ENCODE measurements at regions not wholly inside any gene's neighbourhood (a gene's known extent, or its start where the extent isn't known, plus 50 kb on each side); places are given as distances from the start of the nearest gene placed in this dataset.

DNA sequence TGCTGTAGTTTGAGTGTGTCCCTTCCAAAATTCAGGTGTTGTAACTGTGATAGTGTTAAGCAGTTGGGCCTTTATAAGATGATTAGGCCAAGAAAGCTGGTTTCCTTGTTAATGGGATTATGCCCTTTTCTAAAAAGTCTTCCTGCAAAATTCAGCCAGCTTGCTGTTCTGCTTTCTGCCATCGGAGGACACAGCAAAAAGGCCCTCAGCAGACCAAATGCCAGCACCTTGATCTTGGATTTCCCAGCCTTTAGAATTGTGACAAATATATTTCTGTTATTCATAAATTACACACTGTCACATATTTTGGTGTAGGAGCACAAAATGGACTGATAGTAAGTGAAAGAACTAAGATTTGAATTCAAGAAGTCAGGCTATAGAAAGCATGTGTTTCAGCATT lies 203.2 kb downstream of the IZUMO3 start:
- CTCF ChIA-PET = no interaction called here
- Mint-ChIP-seq H3K9me3 (peaks cover 8% of the 10 kb centered on the region), H3K36me3 (ENCODE audit: low read depth) (no peaks in the 10 kb centered on the region), H3K4me1 (ENCODE audit: low read depth) (no peaks in the 10 kb centered on the region), H3K27me3 (no peaks in the 10 kb centered on the region), H3K4me3 (no peak overlapping the region), H3K27ac (no peak overlapping the region)
- ATAC-seq = no peak
- intact Hi-C loops (cut with micrococcal nuclease) = no loop called here
- POLR2A ChIA-PET = no interaction called here
- DNase-seq = no peak
- TF ChIP-seq, protein P1, sequence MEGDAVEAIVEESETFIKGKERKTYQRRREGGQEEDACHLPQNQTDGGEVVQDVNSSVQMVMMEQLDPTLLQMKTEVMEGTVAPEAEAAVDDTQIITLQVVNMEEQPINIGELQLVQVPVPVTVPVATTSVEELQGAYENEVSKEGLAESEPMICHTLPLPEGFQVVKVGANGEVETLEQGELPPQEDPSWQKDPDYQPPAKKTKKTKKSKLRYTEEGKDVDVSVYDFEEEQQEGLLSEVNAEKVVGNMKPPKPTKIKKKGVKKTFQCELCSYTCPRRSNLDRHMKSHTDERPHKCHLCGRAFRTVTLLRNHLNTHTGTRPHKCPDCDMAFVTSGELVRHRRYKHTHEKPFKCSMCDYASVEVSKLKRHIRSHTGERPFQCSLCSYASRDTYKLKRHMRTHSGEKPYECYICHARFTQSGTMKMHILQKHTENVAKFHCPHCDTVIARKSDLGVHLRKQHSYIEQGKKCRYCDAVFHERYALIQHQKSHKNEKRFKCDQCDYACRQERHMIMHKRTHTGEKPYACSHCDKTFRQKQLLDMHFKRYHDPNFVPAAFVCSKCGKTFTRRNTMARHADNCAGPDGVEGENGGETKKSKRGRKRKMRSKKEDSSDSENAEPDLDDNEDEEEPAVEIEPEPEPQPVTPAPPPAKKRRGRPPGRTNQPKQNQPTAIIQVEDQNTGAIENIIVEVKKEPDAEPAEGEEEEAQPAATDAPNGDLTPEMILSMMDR (IDR thresholded peaks at IDR 0.05) = no peak

DNA sequence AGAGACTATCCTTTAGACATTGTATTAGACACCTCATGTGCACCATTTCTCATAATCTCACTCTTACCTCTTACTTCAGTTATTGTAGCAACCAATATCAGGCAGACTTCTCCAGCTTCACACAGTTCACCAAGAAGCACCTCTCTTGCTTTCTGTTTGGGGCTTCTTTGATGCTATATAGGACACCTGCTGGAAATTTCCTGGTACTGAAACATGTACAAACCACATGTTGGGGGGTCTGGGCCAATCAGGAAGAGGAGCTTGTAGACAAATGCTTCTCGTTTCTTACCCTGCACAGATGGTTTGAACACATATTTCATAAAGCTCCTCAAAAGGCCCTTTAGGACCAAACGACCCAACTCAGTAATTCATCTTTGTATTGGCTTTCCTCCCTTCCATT lies 212.1 kb downstream of the IZUMO3 start:
- Mint-ChIP-seq H3K4me3 (no peak overlapping the region), H3K4me1 (ENCODE audit: low read depth) (no peaks in the 10 kb centered on the region), H3K27me3 (no peaks in the 10 kb centered on the region), H3K9me3 (peaks cover 5% of the 10 kb centered on the region), H3K27ac (no peak overlapping the region), H3K36me3 (ENCODE audit: low read depth) (no peaks in the 10 kb centered on the region)
- intact Hi-C loops (cut with micrococcal nuclease) = no loop called here
- TF ChIP-seq, protein P1 (IDR thresholded peaks at IDR 0.05) = no peak
- CTCF ChIA-PET = no interaction called here
- ATAC-seq = no peak
- no peak for DNase-seq
- POLR2A ChIA-PET = no interaction called here

DNA sequence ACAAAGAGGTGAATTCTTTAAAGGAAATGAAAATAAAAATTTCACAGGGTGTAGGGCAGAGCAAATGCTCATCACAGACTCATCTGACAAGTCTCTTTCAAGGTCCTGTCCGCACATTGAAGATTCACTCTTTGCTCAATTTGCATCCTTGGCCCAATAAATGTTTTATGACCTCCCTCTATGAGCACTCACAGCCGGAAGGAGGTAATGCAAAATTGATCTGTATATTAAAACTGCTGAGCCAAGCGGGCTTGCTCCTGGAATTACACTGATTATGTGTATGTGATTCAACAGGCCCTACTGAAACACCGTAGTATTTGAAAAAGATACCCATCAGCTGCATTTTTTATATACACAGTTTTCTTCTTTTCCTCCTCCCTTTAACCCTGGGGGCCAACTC lies 246.8 kb downstream of the IZUMO3 start:
- TF ChIP-seq, protein P1 (IDR thresholded peaks at IDR 0.05) = no peak
- H3K4me1 Mint-ChIP-seq (ENCODE audit: low read depth) = no peaks in the 10 kb centered on the region
- intact Hi-C loops (cut with micrococcal nuclease) = no loop called here
- ChIA-PET POLR2A (no interaction called here), CTCF (no interaction called here)
- ATAC-seq (no peak), DNase-seq (no peak)
- no peaks in the 10 kb centered on the region for H3K36me3 Mint-ChIP-seq (ENCODE audit: low read depth)
- H3K9me3 Mint-ChIP-seq = peaks cover 20% of the 10 kb centered on the region
- no peak overlapping the region for H3K27ac Mint-ChIP-seq
- no peaks in the 10 kb centered on the region for H3K27me3 Mint-ChIP-seq
- no peak overlapping the region for H3K4me3 Mint-ChIP-seq

DNA sequence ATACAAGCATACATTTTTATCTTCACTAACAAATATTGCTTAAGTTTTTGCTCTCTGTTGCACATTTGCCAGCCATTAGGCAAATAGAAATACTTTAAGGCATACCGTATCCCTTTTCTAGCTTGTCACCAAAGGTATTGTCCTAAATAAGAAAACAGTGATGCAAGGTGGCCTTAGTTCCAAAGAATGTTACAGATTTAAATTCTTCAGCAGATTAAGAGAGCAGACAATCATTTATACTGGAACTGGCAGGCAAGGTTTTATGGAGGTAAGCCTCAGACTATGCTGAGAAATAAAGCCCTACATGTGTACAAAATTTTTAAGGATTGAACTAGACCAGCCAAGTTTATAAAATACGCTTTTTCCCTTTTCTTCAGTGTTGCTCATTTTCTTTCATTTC lies 247.8 kb downstream of the IZUMO3 start:
- no peaks in the 10 kb centered on the region for H3K27me3 Mint-ChIP-seq
- ATAC-seq (no peak), DNase-seq (no peak)
- H3K4me1 Mint-ChIP-seq (ENCODE audit: low read depth) = no peaks in the 10 kb centered on the region
- POLR2A ChIA-PET = no interaction called here
- TF ChIP-seq, protein P1 (IDR thresholded peaks at IDR 0.05) = no peak
- CTCF ChIA-PET = no interaction called here
- no peak overlapping the region for H3K4me3 Mint-ChIP-seq
- H3K9me3 Mint-ChIP-seq = peaks cover 16% of the 10 kb centered on the region
- H3K36me3 Mint-ChIP-seq (ENCODE audit: low read depth) = no peaks in the 10 kb centered on the region
- H3K27ac Mint-ChIP-seq = no peak overlapping the region
- intact Hi-C loops (cut with micrococcal nuclease) = no loop called here

DNA sequence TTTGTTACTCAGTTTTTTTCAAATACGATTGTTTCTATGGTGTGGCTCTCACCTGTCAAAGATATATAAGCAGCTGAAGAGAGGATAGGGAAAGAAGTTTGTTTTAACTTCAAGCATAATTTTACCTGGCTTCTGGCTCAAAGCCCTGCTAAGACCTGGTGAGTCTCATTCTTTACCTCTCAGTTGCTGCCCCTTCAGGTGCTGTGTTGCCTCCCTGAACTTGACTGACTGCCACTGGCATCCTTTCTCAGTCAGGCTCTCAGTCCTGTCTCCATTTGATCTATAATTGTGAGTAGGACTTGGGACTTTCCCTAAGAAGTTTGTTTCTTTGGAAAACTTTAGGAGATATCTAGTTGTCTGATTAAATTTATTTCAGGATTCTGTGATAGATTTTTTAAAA lies 249.6 kb downstream of the IZUMO3 start:
- H3K4me3 Mint-ChIP-seq = no peak overlapping the region
- no peaks in the 10 kb centered on the region for H3K4me1 Mint-ChIP-seq (ENCODE audit: low read depth)
- no peaks in the 10 kb centered on the region for H3K27me3 Mint-ChIP-seq
- no peak for ATAC-seq
- ChIA-PET POLR2A (no interaction called here), CTCF (no interaction called here)
- TF ChIP-seq, protein P1 (IDR thresholded peaks at IDR 0.05) = no peak
- no peaks in the 10 kb centered on the region for H3K36me3 Mint-ChIP-seq (ENCODE audit: low read depth)
- DNase-seq = no peak
- intact Hi-C loops (cut with micrococcal nuclease) = no loop called here
- no peak overlapping the region for H3K27ac Mint-ChIP-seq
- H3K9me3 Mint-ChIP-seq = peaks cover 22% of the 10 kb centered on the region
